ENCODE measurements at regions not wholly inside any gene's neighbourhood (a gene's known extent, or its start where the extent isn't known, plus 50 kb on each side); places are given as distances from the start of the nearest gene placed in this dataset.
A peak's percentile ranks its signal among the peaks of the same experiment; 100 is the strongest.

DNA sequence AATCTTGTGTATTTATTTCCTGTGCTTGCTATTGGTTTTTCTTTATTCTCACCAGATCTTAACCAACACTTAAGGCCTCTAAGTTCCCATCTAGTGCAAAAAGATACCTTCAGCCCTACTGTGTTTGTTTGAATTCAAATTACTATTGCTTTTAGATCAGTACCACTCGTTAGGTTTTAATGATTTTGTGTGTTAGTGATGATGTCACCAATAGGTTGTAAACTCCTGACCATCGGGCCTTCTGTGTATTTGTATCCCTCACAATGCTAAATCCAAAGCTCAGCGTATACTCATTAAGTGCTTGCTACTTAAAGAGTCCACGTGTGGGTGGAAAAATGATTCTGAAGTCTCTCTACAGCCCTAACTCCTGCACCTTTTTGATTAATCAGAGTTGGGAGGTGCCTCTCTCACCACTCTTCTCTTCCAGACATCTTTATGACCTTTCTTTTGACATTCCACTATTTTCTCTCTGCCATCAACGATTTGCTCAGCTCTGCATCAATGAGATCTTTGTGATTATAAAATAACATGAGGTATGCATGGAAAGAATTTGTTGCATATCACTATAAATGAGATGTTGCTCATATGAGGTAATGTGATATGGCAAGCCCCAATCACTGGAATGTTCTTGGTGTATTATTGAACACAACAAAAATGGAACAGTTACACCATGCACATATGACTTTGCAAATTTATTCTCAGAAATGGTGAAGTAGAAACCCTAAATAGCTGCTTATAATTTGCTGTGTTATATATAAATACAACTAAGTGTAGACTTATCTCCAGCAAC lies 55.1 kb upstream of the LAMA2 start:
- H3K27ac ChIP-seq = no peak overlapping the region
- TF ChIP-seq ZFX (IDR thresholded peaks at IDR 0.05) = no peak
- TF ChIP-seq, protein P1, sequence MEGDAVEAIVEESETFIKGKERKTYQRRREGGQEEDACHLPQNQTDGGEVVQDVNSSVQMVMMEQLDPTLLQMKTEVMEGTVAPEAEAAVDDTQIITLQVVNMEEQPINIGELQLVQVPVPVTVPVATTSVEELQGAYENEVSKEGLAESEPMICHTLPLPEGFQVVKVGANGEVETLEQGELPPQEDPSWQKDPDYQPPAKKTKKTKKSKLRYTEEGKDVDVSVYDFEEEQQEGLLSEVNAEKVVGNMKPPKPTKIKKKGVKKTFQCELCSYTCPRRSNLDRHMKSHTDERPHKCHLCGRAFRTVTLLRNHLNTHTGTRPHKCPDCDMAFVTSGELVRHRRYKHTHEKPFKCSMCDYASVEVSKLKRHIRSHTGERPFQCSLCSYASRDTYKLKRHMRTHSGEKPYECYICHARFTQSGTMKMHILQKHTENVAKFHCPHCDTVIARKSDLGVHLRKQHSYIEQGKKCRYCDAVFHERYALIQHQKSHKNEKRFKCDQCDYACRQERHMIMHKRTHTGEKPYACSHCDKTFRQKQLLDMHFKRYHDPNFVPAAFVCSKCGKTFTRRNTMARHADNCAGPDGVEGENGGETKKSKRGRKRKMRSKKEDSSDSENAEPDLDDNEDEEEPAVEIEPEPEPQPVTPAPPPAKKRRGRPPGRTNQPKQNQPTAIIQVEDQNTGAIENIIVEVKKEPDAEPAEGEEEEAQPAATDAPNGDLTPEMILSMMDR (conservative IDR thresholded peaks at IDR 0.05) = no peak

DNA sequence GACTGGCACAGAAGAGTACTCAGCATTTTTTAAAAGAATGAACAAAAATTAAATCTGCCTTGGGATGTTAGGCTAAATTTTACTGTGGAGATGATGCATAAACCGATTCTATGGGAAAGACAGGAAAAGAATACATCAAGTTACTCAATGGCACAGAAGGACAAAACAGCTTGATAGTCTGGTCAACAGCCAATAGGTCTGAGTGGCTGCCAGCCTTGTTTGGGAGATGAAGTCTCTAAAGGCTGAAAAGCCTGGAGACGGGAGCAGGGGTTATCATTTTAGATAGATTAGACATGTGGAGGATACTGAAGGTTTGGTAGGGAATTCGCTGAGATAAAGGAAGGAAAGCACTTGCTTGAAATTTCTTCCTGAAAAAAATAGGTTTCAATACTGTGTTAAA lies 56.3 kb upstream of the LAMA2 start:
- no peak overlapping the region for H3K27ac ChIP-seq
- TF ChIP-seq ZFX (IDR thresholded peaks at IDR 0.05) = no peak
- TF ChIP-seq, protein P1 (conservative IDR thresholded peaks at IDR 0.05) = no peak

DNA sequence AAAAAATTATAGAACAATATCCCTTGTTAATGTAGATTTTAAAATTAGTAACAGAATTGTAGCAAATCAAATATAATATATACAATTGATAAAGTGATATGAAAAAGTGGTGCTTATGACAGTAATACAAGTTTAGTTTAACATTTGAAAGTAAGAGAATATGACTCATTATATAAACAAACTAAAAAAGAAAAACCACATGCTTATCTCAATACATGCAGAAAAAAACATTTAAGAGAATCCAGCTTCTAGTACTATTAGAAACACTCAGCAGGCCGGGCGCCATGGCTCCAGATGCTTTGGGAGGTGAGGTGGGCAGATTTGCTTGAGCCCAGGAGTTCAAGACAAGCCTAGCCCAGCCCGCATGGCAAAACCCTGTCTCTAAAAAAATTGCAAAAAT lies 60.7 kb upstream of the LAMA2 start:
- H3K27ac ChIP-seq = no peak overlapping the region
- no peak for TF ChIP-seq ZFX (IDR thresholded peaks at IDR 0.05)
- TF ChIP-seq, protein P1 (conservative IDR thresholded peaks at IDR 0.05) = no peak

DNA sequence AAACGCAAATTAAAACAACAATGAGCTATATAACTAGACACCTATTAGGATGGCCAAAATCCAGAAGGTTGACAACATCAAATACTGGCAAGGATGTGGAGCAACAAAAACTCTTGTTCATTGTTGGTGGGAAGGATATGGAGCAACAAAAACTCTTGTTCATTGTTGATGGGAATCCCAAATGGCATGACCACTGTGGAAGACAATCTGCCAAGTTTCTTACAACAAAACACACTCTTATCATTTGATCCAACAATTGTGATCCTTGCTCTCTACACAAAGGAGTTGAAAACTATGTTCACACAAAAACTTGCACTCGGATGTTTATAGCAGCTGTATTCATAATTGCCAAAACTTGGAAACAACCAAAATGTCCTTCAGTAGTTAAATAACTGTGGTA lies 61.8 kb upstream of the LAMA2 start:
- H3K27ac ChIP-seq = no peak overlapping the region
- TF ChIP-seq, protein P1 (conservative IDR thresholded peaks at IDR 0.05) = no peak
- no peak for TF ChIP-seq ZFX (IDR thresholded peaks at IDR 0.05)

DNA sequence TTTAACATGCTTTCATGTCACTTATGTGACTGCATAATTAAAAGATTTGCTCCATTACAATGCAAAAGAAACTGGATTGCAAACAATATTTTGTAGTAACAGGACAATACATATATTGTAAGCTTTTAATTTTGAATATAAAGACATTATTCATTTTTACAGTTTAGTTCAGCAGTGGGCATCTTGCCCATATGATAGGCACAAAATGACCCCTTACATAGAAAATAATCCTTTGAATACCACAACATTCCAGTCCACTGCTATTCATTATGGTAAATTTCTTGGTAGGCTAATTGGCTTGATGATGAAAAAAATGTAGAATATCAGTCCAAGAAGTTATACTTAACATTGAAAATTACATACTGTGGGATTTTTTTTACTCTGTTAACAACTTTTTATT lies 74.1 kb upstream of the LAMA2 start:
- TF ChIP-seq, protein P1 (conservative IDR thresholded peaks at IDR 0.05) = no peak
- TF ChIP-seq ZFX (IDR thresholded peaks at IDR 0.05) = no peak
- no peak overlapping the region for H3K27ac ChIP-seq

DNA sequence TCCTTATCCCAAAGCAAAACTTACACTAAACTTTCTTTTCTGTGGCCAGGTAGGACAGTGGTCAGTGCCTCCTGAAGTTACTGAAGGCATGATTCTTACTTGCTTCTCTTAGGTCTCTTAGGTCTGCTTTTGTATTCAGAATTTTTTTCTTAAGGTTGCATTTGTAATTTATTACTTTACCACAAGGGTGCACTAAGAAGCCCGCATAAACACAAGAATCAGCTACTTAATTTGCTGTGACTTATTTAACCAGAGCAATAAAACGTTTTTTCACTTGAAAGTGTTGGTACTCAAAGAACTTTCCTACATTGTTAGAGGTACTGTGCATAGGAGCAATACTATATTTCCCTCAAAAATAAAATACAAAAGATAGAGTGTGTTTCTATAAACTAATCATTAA lies 75.4 kb upstream of the LAMA2 start:
- no peak overlapping the region for H3K27ac ChIP-seq
- no peak for TF ChIP-seq ZFX (IDR thresholded peaks at IDR 0.05)
- TF ChIP-seq, protein P1 (conservative IDR thresholded peaks at IDR 0.05) = peak; percentile 71

DNA sequence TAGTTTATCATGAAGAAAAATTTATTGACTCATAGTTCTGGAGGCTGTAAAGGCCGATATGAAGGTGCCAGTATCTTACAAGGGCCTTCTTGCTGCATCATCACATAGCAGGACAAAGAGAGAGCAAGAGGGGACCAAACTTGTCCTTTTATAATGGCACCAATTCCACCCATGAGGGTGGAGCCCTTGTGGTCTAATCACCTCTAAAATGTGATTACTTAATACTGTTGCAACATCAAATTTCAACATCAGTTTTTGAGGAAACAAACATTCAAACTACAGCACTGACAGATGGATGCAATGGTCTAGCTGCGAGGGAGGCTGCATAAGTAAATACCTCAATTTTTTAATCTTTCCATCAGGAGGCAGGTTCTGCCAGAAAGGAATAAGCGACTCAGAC lies 76.7 kb upstream of the LAMA2 start:
- no peak overlapping the region for H3K27ac ChIP-seq
- no peak for TF ChIP-seq ZFX (IDR thresholded peaks at IDR 0.05)
- TF ChIP-seq, protein P1 (conservative IDR thresholded peaks at IDR 0.05) = no peak
